Panc1 (cell line): ENCODE measurements at regions not wholly inside any gene's neighbourhood (a gene's known extent, or its start where the extent isn't known, plus 50 kb on each side); places are given as distances from the start of the nearest gene placed in this dataset.

Experiments
- CTCF ChIP-seq: fragments of 450-650 bp; IDR thresholded peaks from 2 replicates; pipeline ENCODE4 v1.5.1; 2017; ENCODE audit warnings: mild to moderate bottlenecking
- POLR2AphosphoS5 ChIP-seq: IDR thresholded peaks from 2 replicates; pipeline ENCODE4 v1.6.1; 2012; ENCODE audit warnings: mild to moderate bottlenecking, low read depth, low read length, moderate library complexity
- SIN3A ChIP-seq: IDR thresholded peaks from 2 replicates; pipeline ENCODE4 v1.6.1; 2012; ENCODE audit warnings: low read depth, mild to moderate bottlenecking, low read length, moderate library complexity, borderline replicate concordance; ENCODE audit not compliant: insufficient read depth

DNA sequence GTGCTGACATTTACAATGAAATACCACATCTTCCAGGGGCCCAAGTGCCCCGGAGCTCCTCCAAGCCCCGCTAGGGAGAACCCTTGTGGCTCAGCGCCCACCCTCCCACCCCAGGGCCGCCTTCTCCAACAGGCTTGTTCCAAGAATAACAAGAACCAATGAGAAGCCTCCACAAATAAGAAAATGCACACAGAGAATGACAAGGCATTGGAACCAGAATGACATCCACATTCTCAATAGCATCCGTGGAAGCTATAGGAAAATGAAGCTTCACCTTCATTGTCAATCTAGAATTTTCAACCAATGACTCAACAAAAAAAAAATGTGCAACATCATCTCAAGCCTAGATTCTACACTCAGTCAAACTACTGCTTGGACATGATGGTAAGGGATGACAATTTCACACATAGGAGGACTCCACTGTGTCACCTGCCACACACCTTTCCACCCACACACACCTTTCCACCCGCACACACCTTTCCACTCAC, 50.4 kb upstream of the PPP2R2D start:
- TF ChIP-seq CTCF (no peak), SIN3A (no peak), POLR2AphosphoS5 (no peak)
